Sciatic nerve (tissue), 2 donors: ENCODE measurements at regions not wholly inside any gene's neighbourhood (a gene's known extent, or its start where the extent isn't known, plus 50 kb on each side); places are given as distances from the start of the nearest gene placed in this dataset.
"Not testable (repeated sequence)": the region's sequence is repeated elsewhere in the genome, so short reads cannot be mapped to it uniquely, and the experiment has no call there.

Experiments
- ATAC-seq: fragments of 200-7000 bp; cut with Tn5 transposase; one replicate; pipeline ENCODE4 v1.9.1; 2020; ENCODE audit warnings: mild to moderate bottlenecking, moderate library complexity
- DNase-seq: peaks from one replicate; pipeline ENCODE4 v3.0.0-alpha.2; 2020; ENCODE audit warnings: low spot score
- intact Hi-C: fragments of 100-400 bp; cut with DNase I; formaldehyde crosslinking; loops from one replicate; pipeline ENCODE4 v1.14.2; 2022
- donor health status: DM: no; HTN: no; CAD: no.
- donor health status: DM: no; HTN: no; CAD: no.

- intact Hi-C loops, DNase-seq, ATAC-seq: not testable (repeated sequence)
These were observed 107.8 kb downstream of the TMEM167A start for GRCh38 chr5:82969221-82969976.

GRCh38 chr5:82967072-82967471 lies 110.1 kb downstream of the TMEM167A start:
- intact Hi-C loops: no loop called here
- no peak for DNase-seq
- no peak for ATAC-seq

DNA sequence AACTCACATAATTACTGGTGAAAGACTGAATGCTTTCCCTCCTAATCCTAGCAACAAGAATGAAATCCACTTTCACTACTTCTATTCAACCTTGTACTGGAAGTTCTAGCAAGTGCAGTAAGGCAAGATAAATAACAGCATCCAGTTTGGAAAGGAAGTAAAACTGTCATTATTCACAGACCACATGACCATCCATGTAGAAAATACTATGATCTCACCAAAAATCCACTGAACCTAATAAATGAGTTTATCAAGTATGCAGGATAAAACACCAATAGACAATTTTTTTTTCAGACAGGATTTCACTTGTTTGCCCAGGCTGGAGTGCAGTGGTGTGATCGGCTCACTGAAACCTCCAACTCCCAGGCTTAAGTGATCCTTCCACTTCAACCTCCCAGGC lies 117.7 kb downstream of the TMEM167A start:
- intact Hi-C loops: no loop called here

DNA sequence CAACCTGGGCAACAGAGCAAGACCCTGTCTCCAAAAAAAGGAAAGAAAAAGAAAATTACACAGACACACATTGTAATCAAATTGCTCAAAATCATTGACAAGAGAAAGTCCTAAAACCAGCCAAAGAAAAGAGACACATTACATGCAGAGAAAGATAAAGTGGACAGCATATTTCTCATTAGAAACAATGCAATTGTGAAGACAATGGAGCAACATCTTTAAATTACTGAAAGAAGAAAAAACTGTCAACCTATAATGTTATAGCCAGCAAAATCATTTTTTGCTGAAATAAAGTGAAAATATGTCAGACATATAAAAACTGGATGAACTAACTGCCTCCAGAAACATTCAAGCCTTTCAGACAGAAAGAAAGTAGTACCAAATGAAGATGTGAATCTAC lies 120.6 kb downstream of the TMEM167A start:
- ATAC-seq: no peak
- DNase-seq: no peak
- intact Hi-C loops: no loop called here

More for the DNA sequence above, 117.7 kb downstream of the TMEM167A start:
- DNase-seq (no peak), ATAC-seq (no peak)

DNA sequence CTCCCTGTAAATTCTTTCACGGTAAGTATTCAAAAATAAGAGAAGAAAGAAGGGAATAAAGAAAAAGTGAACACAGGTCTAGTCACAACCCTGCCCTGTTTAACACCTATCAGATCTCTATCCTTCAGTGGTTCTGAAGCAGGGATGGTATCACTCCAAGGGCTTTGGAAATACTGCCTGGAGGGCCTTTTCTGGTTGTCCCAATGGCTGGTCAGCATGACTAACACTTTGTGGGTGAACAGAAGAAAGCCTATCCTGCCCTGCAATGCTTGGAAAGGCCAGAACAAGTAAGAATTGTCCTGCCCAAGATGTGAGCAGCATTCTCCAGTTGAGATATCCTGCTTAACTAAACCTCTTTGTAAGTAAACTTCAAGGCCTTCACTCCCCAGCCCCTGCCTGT lies 124.9 kb downstream of the TMEM167A start:
- no peak for ATAC-seq
- intact Hi-C loops: no loop called here

GRCh38 chr5:82944267-82944666 lies 132.9 kb downstream of the TMEM167A start:
- DNase-seq, ATAC-seq, intact Hi-C loops: not testable (repeated sequence)

More for the DNA sequence above, 124.9 kb downstream of the TMEM167A start:
- no peak for DNase-seq

GRCh38 chr5:82942083-82942881 lies 134.9 kb downstream of the TMEM167A start:
- intact Hi-C loops: no loop called here
- ATAC-seq (no peak), DNase-seq (no peak)

GRCh38 chr5:82938901-82939725 lies 138.1 kb downstream of the TMEM167A start:
- peak; percentile 26 for ATAC-seq
- intact Hi-C loops: no loop called here
- no peak for DNase-seq

- DNase-seq, intact Hi-C loops, ATAC-seq: not testable (repeated sequence)
These were observed 144.5 kb downstream of the TMEM167A start for GRCh38 chr5:82932473-82933220.

- ATAC-seq (no peak), DNase-seq (no peak)
- intact Hi-C loops: no loop called here
These were observed 146.1 kb downstream of the TMEM167A start for GRCh38 chr5:82931110-82931509.

DNA sequence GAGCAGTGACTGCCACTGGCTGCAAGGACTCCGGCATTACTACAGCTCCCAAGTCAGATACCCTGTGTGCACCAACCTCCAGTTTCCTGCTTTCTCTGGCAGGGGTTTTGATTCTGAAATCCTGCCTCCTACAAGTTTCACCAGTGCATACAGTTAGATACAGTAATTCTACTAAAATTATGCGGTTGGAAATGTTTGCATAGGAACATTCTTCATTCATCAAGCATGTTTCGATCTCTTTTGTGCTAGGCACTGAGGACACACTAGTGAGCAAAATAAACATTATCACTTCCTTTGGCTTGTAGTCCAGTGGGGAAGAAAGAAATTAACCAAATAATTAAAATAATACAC lies 152.2 kb downstream of the TMEM167A start:
- ATAC-seq (no peak), DNase-seq (no peak)
- intact Hi-C loops: no loop called here

DNA sequence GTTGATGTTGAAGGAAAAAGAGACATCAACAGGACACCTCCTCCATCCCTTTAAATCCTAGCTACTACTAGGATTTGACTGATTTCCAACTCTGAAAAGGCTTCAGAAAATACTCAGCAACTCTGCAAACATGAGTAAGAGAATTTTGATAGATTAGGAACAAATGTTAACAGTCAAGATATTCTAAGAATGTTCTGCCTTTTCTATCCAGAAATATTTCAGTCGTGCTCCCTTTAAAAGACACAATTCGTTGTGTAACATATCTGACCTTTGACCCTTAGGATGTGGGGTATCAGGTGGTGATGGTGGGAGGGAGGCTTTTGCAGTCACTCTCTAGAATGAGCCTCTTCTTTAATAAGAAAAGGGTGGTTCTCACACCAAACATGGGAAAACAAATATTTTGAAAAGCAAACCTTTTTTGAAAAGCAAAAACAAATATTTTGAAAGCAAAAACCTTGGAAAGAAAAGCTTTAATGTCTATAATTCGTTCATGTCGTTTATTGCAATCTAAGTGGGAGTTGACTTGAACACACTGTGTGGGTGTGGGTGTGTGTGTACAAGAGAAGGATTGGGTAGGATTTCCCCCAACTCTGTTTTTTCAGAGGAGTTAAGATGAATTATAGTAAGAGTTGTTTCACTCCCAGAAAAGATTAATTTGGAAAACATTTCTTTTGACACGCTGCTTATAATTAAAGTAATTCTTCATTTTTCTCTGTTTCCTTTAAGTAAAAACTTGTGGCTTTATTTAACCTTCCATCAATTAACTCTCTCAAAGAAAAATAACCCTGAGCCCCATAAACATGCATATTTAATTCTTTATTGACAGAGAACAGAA lies 152.8 kb downstream of the TMEM167A start:
- ATAC-seq (no peak), DNase-seq (no peak)
- intact Hi-C loops: no loop called here

DNA sequence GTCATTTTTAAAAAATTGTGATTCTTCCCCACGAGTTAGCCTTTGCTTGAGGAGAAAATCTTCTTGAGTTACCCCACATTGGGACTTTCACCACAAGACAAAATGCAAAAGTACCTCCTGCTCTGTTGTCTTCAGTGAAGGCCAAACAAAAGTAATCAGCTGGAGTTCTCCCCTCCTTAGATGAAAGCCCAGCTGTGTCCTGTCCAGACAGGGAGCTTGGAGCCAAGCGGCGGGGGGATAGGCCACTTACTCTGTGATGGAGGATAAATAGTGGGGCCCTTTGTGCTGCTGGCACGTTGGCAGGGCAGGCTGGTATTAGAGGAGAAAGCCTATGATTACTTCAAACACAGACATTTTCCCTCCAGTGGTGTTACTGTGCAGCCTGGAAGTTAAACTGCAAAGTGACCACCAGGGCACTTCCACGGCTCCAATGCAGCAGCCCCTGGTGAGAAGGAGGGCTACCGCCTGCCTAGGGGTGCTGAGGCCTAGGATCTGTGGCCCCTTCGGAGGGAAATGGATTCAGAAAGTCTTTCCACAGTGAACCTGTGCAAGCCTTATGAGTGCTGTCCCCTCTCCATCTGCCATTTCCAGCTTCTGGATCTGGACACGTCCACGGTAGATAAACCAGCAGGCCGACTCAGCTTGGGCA lies 155.0 kb downstream of the TMEM167A start:
- intact Hi-C loops: no loop called here
- ATAC-seq (no peak), DNase-seq (no peak)

GRCh38 chr5:82918311-82919031 lies 158.7 kb downstream of the TMEM167A start:
- DNase-seq: no peak
- no peak for ATAC-seq
- intact Hi-C loops: no loop called here

- intact Hi-C loops: no loop called here
- DNase-seq (no peak), ATAC-seq (no peak)
These were observed 159.6 kb downstream of the TMEM167A start for GRCh38 chr5:82917584-82917983.

- intact Hi-C loops: no loop called here
- ATAC-seq (no peak), DNase-seq (no peak)
These were observed 163.2 kb downstream of the TMEM167A start for GRCh38 chr5:82913971-82914370.

DNA sequence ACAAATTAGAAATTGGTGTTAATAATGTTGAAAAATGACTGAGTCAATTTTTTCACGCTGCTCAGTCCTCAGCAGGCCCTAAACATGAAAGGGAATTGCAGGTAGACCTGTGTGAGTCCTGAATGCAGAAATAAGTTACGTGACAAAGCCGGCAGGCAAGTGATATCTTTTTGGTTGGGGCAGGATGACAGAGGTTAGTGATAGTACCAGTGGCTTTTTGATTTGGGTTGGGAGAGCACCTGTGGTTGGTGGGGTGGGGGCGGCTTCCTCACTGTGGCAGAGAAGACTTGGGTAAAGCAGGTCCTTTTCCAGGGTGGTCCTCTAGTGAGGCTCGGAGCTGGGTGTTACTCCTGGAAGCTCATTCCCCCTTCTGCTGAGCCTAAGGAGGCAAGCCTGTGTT lies 164.7 kb downstream of the TMEM167A start:
- DNase-seq (no peak), ATAC-seq (no peak)
- intact Hi-C loops: no loop called here
